Stimulated activated CD8-positive, alpha-beta memory T cell treated with anti-CD3 and anti-CD28 coated beads, Interleukin-7, amount 100 ng/mL, for 4 hours (primary cell): ENCODE measurements at regions not wholly inside any gene's neighbourhood (a gene's known extent, or its start where the extent isn't known, plus 50 kb on each side); places are given as distances from the start of the nearest gene placed in this dataset.
"Not testable (repeated sequence)": the region's sequence is repeated elsewhere in the genome, so short reads cannot be mapped to it uniquely, and the experiment has no call there.

Experiments
- DNase-seq, 2 donors: peaks; one replicate each; pipeline ENCODE4 v3.0.0-alpha.2; 2020; ENCODE audit warnings: low read depth in 2 of 2

- DNase-seq, result no peak
Measured at GRCh38 chr1:239985044-239985443, 106.6 kb upstream of the FMN2 start.

GRCh38 chr1:239987103-239987745 is 104.5 kb upstream of the FMN2 start:
- DNase-seq, result no peak

GRCh38 chr1:239989990-239990389 is 101.7 kb upstream of the FMN2 start:
- DNase-seq, result no peak

- not testable (repeated sequence) for DNase-seq
Measured at GRCh38 chr1:239992566-239992965, 99.1 kb upstream of the FMN2 start.

- no peak for DNase-seq
Measured at GRCh38 chr1:239993366-239993765, 98.3 kb upstream of the FMN2 start.

GRCh38 chr1:239995281-239995680 is 96.4 kb upstream of the FMN2 start:
- DNase-seq, result no peak

- DNase-seq, result no peak
Measured at GRCh38 chr1:239997160-239997514, 94.5 kb upstream of the FMN2 start.

GRCh38 chr1:239997515-239998311 is 94.0 kb upstream of the FMN2 start:
- DNase-seq, result no peak

- DNase-seq, result no peak
Measured at GRCh38 chr1:239998312-239998649, 93.4 kb upstream of the FMN2 start.

GRCh38 chr1:239999170-239999569 is 92.5 kb upstream of the FMN2 start:
- DNase-seq, result no peak

GRCh38 chr1:240000634-240001033 is 91.0 kb upstream of the FMN2 start:
- no peak for DNase-seq

GRCh38 chr1:240001177-240001740 is 90.4 kb upstream of the FMN2 start:
- DNase-seq, result no peak

GRCh38 chr1:240004086-240004749 is 87.5 kb upstream of the FMN2 start:
- no peak for DNase-seq

- DNase-seq, result no peak
Measured at GRCh38 chr1:240005997-240006650, 85.6 kb upstream of the FMN2 start.

- no peak for DNase-seq
Measured at GRCh38 chr1:240008298-240008697, 83.4 kb upstream of the FMN2 start.

- no peak for DNase-seq
Measured at GRCh38 chr1:240014051-240014450, 77.6 kb upstream of the FMN2 start.

- no peak for DNase-seq
Measured at GRCh38 chr1:240018617-240019016, 73.1 kb upstream of the FMN2 start.

GRCh38 chr1:240019524-240019923 is 72.2 kb upstream of the FMN2 start:
- no peak for DNase-seq

GRCh38 chr1:240020871-240021270 is 70.8 kb upstream of the FMN2 start:
- DNase-seq, result no peak

GRCh38 chr1:240021709-240022108 is 70.0 kb upstream of the FMN2 start:
- DNase-seq, result no peak

- no peak for DNase-seq
Measured at GRCh38 chr1:240027059-240027462, 64.6 kb upstream of the FMN2 start.

- DNase-seq, result no peak
Measured at GRCh38 chr1:240029418-240029817, 62.3 kb upstream of the FMN2 start.
